ENCODE measurements at regions not wholly inside any gene's neighbourhood (a gene's known extent, or its start where the extent isn't known, plus 50 kb on each side); places are given as distances from the start of the nearest gene placed in this dataset.

GRCh38 chr9:13500034-13500433, 220.5 kb upstream of the MPDZ start:
- Mint-ChIP-seq H3K4me1 (no peaks in the 10 kb centered on the region), H3K27me3 (no peaks in the 10 kb centered on the region), H3K4me3 (no peak overlapping the region), H3K36me3 (no peaks in the 10 kb centered on the region), H3K9me3 (peaks cover under 1 to 16% (median 7%) of the 10 kb centered on the region in 8 donors), H3K27ac (no peak overlapping the region)
- no peaks in the 10 kb centered on the region for H3K9me3 ChIP-seq (ENCODE audit: control insufficient read depth in 1 of 2, low read length in 2 of 2)
- no peaks in the 10 kb centered on the region for H3K36me3 ChIP-seq (ENCODE audit: insufficient read depth, low read length)
- H3K27me3 ChIP-seq (ENCODE audit: insufficient read depth, low read length), result no peaks in the 10 kb centered on the region
- CTCF ChIA-PET (ENCODE audit: partially characterized antibody), result no interaction called here
- no peaks in the 10 kb centered on the region for H3K4me1 ChIP-seq (ENCODE audit: insufficient read depth, low read length)
- H3K4me3 ChIP-seq (ENCODE audit: low read length in 2 of 2), result no peak overlapping the region
- POLR2A ChIA-PET (ENCODE audit: partially characterized antibody), result no interaction called here
- DNase-seq, result no peak
- intact Hi-C loops (cut with micrococcal nuclease), result no loop called here
- H3K27ac ChIP-seq (ENCODE audit: low read depth, low read length), result no peak overlapping the region

- no peaks in the 10 kb centered on the region for H3K36me3 Mint-ChIP-seq
- no peak overlapping the region for H3K4me3 Mint-ChIP-seq
- H3K27ac ChIP-seq (ENCODE audit: low read depth, low read length), result no peak overlapping the region
- H3K9me3 ChIP-seq (ENCODE audit: control insufficient read depth in 1 of 2, low read length in 2 of 2), result no peaks in the 10 kb centered on the region
- H3K27me3 Mint-ChIP-seq, result no peaks in the 10 kb centered on the region
- ChIA-PET POLR2A (ENCODE audit: partially characterized antibody) (no interaction called here), CTCF (ENCODE audit: partially characterized antibody) (no interaction called here)
- intact Hi-C loops (cut with micrococcal nuclease), result no loop called here
- DNase-seq, result no peak
- no peak overlapping the region for H3K4me3 ChIP-seq (ENCODE audit: low read length in 2 of 2)
- peaks cover 0 to 10% (median 6%) of the 10 kb centered on the region in 8 donors for H3K9me3 Mint-ChIP-seq
- H3K27ac Mint-ChIP-seq, result no peak overlapping the region
- H3K4me1 Mint-ChIP-seq, result no peaks in the 10 kb centered on the region
- no peaks in the 10 kb centered on the region for H3K36me3 ChIP-seq (ENCODE audit: insufficient read depth, low read length)
- H3K27me3 ChIP-seq (ENCODE audit: insufficient read depth, low read length), result no peaks in the 10 kb centered on the region
- H3K4me1 ChIP-seq (ENCODE audit: insufficient read depth, low read length), result no peaks in the 10 kb centered on the region
Observed at GRCh38 chr9:13493697-13494096, 214.2 kb upstream of the MPDZ start.

DNA sequence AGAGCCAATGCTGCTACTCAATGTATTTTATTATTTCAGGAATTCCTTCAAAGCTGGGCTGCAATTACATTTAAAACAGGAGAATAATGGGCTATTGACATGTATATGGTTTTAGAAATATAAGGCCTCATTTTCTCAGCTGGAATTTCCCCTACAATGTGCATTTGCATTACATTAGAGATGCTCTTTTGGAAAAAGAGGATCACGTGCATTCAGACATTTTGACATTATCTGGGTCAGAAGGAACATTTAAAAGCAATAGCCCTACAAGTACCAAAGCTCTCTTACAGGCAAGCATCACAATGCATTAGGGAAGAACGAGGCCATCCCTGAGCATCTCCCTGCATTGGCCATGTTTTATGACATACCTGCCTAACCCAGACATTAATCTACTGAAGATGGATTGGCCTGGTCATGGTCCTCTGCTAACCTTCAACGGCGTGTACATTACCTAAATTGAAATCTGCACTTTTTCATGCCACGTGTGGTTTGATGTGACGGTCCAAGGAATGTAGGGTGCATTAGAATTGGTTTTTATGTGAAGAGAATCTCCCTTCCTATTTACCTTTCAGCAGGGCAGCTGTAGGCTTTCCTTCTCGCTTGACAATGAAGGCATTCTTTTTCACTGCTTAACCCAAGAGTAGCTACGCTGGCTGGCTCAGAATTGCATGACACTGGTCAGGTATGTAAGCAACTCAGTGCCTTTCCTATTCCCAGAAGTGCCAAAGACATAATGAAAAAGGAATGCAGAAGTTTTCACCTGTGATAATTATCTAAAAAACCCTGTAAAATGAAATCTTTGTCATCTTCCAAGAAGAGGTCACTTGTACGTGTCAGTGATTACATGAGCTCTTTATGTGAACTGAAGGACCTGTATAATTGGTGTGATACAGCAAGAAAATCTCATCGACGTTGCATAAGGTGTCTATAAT, 212.3 kb upstream of the MPDZ start:
- no peaks in the 10 kb centered on the region for H3K4me1 Mint-ChIP-seq
- ChIA-PET POLR2A (ENCODE audit: partially characterized antibody) (no interaction called here), CTCF (ENCODE audit: partially characterized antibody) (no interaction called here)
- no peak for DNase-seq
- no peaks in the 10 kb centered on the region for H3K36me3 Mint-ChIP-seq
- H3K27me3 Mint-ChIP-seq, result no peaks in the 10 kb centered on the region
- no peak overlapping the region for H3K27ac Mint-ChIP-seq
- Histone ChIP-seq H3K27me3 (ENCODE audit: insufficient read depth, low read length) (no peaks in the 10 kb centered on the region), H3K4me1 (ENCODE audit: insufficient read depth, low read length) (no peaks in the 10 kb centered on the region), H3K9me3 (ENCODE audit: control insufficient read depth in 1 of 2, low read length in 2 of 2) (no peaks in the 10 kb centered on the region), H3K36me3 (ENCODE audit: insufficient read depth, low read length) (no peaks in the 10 kb centered on the region), H3K4me3 (ENCODE audit: low read length in 2 of 2) (no peak overlapping the region), H3K27ac (ENCODE audit: low read depth, low read length) (no peak overlapping the region)
- peaks cover 0 to 7% (median 6%) of the 10 kb centered on the region in 8 donors for H3K9me3 Mint-ChIP-seq
- intact Hi-C loops (cut with micrococcal nuclease), result no loop called here
- H3K4me3 Mint-ChIP-seq, result no peak overlapping the region

DNA sequence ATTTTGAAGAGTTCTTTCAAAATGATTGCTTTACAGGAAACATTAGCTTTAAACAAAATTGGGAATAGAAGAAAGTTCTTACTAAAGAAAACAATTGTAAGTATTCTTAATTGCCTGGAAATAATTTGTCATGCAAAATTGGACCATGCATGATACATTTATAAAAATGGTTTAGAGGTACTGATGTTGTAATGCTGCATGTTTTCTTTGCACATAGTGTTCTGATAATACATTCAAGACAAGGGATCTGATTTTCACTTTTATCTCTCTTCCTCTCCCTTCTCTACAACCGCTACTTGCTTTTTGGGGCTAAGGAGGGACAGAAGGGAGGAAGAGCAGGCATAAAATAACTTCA, 211.6 kb upstream of the MPDZ start:
- POLR2A ChIA-PET (ENCODE audit: partially characterized antibody), result no interaction called here
- Mint-ChIP-seq H3K9me3 (peaks cover 0 to 10% (median 5%) of the 10 kb centered on the region in 8 donors), H3K27ac (no peak overlapping the region), H3K27me3 (no peaks in the 10 kb centered on the region), H3K36me3 (no peaks in the 10 kb centered on the region), H3K4me3 (no peak overlapping the region), H3K4me1 (no peaks in the 10 kb centered on the region)
- no peaks in the 10 kb centered on the region for H3K36me3 ChIP-seq (ENCODE audit: insufficient read depth, low read length)
- no peak overlapping the region for H3K27ac ChIP-seq (ENCODE audit: low read depth, low read length)
- no peak overlapping the region for H3K4me3 ChIP-seq (ENCODE audit: low read length in 2 of 2)
- DNase-seq, result no peak
- intact Hi-C loops (cut with micrococcal nuclease), result no loop called here
- CTCF ChIA-PET (ENCODE audit: partially characterized antibody), result no interaction called here
- H3K9me3 ChIP-seq (ENCODE audit: control insufficient read depth in 1 of 2, low read length in 2 of 2), result no peaks in the 10 kb centered on the region
- no peaks in the 10 kb centered on the region for H3K4me1 ChIP-seq (ENCODE audit: insufficient read depth, low read length)
- H3K27me3 ChIP-seq (ENCODE audit: insufficient read depth, low read length), result no peaks in the 10 kb centered on the region

GRCh38 chr9:13487936-13488335, 208.4 kb upstream of the MPDZ start:
- no peaks in the 10 kb centered on the region for H3K27me3 Mint-ChIP-seq
- ChIA-PET POLR2A (ENCODE audit: partially characterized antibody) (no interaction called here), CTCF (ENCODE audit: partially characterized antibody) (no interaction called here)
- Histone ChIP-seq H3K36me3 (ENCODE audit: insufficient read depth, low read length) (no peaks in the 10 kb centered on the region), H3K27me3 (ENCODE audit: insufficient read depth, low read length) (no peaks in the 10 kb centered on the region), H3K9me3 (ENCODE audit: control insufficient read depth in 1 of 2, low read length in 2 of 2) (no peaks in the 10 kb centered on the region), H3K27ac (ENCODE audit: low read depth, low read length) (no peak overlapping the region), H3K4me3 (ENCODE audit: low read length in 2 of 2) (no peak overlapping the region), H3K4me1 (ENCODE audit: insufficient read depth, low read length) (no peaks in the 10 kb centered on the region)
- H3K36me3 Mint-ChIP-seq, result no peaks in the 10 kb centered on the region
- no peak overlapping the region for H3K4me3 Mint-ChIP-seq
- H3K9me3 Mint-ChIP-seq, result peaks cover 0 to 7% (median 2%) of the 10 kb centered on the region in 8 donors
- intact Hi-C loops (cut with micrococcal nuclease), result no loop called here
- no peak overlapping the region for H3K27ac Mint-ChIP-seq
- no peaks in the 10 kb centered on the region for H3K4me1 Mint-ChIP-seq
- DNase-seq, result no peak

- no peaks in the 10 kb centered on the region for H3K4me1 Mint-ChIP-seq
- Histone ChIP-seq H3K4me1 (ENCODE audit: insufficient read depth, low read length) (no peaks in the 10 kb centered on the region), H3K36me3 (ENCODE audit: insufficient read depth, low read length) (no peaks in the 10 kb centered on the region), H3K27me3 (ENCODE audit: insufficient read depth, low read length) (no peaks in the 10 kb centered on the region), H3K9me3 (ENCODE audit: control insufficient read depth in 1 of 2, low read length in 2 of 2) (no peaks in the 10 kb centered on the region), H3K4me3 (ENCODE audit: low read length in 2 of 2) (no peak overlapping the region), H3K27ac (ENCODE audit: low read depth, low read length) (no peak overlapping the region)
- no peak overlapping the region for H3K27ac Mint-ChIP-seq
- H3K9me3 Mint-ChIP-seq, result peaks cover 0 to 7% (median 3%) of the 10 kb centered on the region in 8 donors
- ChIA-PET CTCF (ENCODE audit: partially characterized antibody) (no interaction called here), POLR2A (ENCODE audit: partially characterized antibody) (no interaction called here)
- DNase-seq, result no peak
- intact Hi-C loops (cut with micrococcal nuclease), result no loop called here
- no peaks in the 10 kb centered on the region for H3K36me3 Mint-ChIP-seq
- H3K4me3 Mint-ChIP-seq, result no peak overlapping the region
- no peaks in the 10 kb centered on the region for H3K27me3 Mint-ChIP-seq
Observed at GRCh38 chr9:13487498-13487897, 208.0 kb upstream of the MPDZ start.

- Mint-ChIP-seq H3K4me1 (no peaks in the 10 kb centered on the region), H3K27ac (no peak overlapping the region), H3K27me3 (no peaks in the 10 kb centered on the region), H3K9me3 (peaks cover 0 to 7% (median 3%) of the 10 kb centered on the region in 8 donors), H3K36me3 (no peaks in the 10 kb centered on the region), H3K4me3 (no peak overlapping the region)
- H3K4me3 ChIP-seq (ENCODE audit: low read length in 2 of 2), result no peak overlapping the region
- no peak overlapping the region for H3K27ac ChIP-seq (ENCODE audit: low read depth, low read length)
- H3K9me3 ChIP-seq (ENCODE audit: control insufficient read depth in 1 of 2, low read length in 2 of 2), result no peaks in the 10 kb centered on the region
- ChIA-PET CTCF (ENCODE audit: partially characterized antibody) (no interaction called here), POLR2A (ENCODE audit: partially characterized antibody) (no interaction called here)
- intact Hi-C loops (cut with micrococcal nuclease), result no loop called here
- H3K4me1 ChIP-seq (ENCODE audit: insufficient read depth, low read length), result no peaks in the 10 kb centered on the region
- DNase-seq, result no peak
- H3K27me3 ChIP-seq (ENCODE audit: insufficient read depth, low read length), result no peaks in the 10 kb centered on the region
- H3K36me3 ChIP-seq (ENCODE audit: insufficient read depth, low read length), result no peaks in the 10 kb centered on the region
Observed at GRCh38 chr9:13487071-13487470, 207.6 kb upstream of the MPDZ start.

Data from CD4-positive, alpha-beta memory T cell (primary cell).